NCI-H1105 treated with DMSO at 0.1 percent for 48 hours (cell line): ENCODE measurements at regions not wholly inside any gene's neighbourhood (a gene's known extent, or its start where the extent isn't known, plus 50 kb on each side); places are given as distances from the start of the nearest gene placed in this dataset.

Source experiments
- DNase-seq: peaks from one replicate; lab custom pipeline; 2025; lab: John Stamatoyannopoulos, UW

DNA sequence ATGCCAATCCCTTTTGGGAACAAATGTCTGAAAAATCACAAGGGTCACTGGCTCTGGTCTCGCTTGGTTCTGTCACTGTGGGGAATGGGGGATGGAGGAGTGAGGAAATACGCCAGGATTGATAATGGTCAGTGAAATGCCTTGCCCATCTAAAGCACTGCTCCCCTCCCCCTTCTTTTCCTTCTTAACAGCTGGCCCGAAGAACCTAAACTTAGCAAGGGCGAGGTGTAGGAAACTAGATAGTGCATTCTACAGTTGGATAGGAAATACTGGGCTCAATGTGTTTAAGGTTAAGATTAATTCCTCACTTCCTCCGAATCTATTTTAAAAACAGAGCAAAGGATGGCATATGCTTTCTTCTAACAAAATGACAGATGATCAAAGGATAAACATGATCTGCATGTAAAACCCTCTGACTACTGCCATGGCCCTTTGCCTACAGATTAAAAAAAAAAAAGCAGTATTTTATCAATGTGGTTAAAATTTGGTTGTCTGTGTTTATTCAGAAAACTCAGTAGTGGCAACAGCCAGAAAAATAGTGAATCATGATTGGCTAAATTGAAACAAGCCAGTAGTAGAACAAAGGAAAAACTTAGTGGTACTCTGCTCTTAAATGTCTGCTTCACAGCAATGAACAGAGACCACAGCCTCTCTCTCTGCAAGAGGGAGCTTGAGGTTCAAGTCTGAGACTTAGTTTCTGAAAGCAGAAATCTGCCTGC, 86.1 kb upstream of the VAV3 start:
- no peak for DNase-seq

DNA sequence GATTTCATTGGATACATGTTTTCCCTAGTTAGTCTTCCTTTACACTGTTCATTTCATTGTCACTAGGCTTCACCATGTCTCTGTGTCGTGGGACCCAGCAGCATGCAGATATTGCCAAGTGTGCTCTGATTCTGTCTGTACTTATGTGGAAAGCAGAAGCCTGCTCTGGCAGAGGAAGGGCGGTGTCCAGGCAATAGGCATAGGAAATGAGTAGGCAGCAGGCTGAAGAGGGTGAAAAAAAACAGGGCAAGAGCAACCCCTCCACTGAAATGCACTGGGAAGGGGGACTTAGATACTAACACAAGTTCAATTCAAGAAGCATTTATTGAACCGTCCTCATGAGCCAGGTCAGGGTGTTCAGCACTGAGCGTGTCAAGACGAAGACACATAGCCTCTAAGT, 85.2 kb upstream of the VAV3 start:
- DNase-seq = no peak

DNA sequence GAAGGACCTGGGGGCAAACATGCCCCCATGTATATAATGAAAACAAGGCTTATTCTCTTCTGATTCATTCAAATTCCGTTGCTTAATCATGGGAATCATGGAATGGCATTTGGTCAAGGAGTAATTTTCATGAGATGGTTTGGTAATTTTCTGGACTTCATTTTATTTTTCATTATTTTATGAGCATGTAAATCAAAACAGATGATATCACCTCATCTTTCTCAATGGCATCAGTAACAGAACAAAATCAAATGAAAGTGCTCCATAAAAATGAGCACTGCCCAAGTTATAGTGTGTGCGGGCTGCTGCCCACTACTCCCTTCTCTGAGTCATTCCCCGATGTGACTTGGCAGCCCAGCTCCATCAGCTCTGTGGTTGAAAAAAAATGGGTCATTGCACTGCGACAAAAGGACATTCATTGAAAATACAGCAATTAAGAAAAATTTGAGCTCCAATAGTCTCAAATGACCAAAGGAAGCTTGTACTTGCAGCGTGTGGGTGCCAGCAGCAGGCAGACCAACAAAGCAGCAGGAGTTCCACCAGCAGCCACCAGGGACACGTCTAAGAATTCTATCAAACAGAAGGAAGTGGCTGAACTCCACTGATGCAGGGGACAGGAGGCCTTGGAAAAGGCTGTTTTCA, 84.3 kb upstream of the VAV3 start:
- DNase-seq = no peak

DNA sequence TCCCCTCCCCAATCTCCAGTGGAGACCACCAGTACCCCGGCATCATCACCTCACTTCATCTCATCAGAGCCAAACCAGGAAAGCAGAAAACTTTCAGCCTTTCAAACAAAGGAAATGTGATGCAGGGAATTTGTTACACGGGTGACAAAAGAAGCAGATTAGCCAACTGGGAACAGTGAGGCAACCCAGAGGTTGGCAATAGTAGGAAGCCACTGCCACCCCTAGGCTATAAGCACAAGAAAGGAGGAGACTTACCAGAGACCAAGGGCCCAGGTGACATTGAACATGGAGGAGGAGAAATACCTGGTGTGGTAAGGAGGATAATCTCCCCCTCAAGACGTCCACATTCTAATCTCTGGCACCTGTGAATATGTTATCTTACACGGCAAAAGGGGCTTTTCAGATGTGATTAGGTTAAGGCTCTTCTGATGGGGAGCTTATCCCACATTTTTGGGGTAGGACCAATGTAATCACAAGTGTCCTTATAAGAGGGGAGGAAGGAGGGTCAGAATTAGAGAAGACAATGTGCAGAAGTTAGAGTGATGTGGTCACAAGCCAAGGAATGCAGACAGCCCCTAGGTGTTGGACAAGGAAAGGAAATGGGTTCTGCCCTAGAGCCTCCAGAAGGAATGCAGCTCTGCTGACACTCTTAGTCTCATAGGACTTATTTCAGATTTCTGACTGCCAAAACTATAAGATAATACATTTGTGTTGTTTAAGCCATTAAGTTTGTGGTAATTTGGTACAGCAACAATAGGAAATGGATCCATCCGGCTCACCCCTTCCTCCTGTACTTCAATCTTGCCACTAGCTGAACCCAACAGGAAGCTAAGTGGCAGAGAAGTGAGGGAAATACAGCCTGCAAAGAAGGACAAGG, 83.6 kb upstream of the VAV3 start:
- DNase-seq = no peak

DNA sequence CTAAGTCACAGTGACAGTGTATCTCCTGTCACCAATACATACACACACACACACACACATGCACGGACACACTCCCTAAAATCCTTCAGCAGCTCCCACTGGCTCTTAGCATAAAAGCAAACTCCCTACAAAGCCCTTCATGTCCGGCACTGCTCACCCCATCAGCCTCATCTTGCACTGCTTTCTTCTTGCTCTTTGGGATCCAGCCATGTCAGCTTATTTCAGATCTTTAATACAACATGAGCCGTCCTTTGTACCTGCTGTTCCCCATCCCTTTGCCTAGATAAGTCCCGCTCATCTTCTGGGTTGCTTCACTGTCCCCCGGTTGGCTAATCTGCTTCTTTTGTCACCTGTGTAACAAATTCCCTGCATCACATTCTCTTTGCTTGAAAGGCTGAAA, 82.1 kb upstream of the VAV3 start:
- DNase-seq = no peak

DNA sequence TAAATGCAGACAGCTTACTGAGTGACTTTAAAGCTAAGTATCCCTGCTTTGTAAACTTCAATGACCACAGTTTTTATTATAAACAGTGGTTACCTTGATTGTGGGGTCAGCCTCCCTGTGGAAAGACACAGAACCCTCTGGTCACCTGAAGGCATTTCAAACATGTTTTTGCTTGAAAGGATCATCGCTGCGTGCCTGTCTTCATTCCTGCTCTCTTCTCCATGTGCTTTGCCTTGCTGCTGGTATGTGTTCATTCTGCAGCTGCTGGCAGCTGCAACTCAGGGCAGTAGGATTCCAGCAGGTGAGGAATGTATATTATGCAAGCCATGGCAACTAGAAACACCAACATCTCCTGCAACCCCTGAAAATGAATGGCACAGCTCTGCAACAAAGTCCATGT, 81.0 kb upstream of the VAV3 start:
- no peak for DNase-seq

- DNase-seq = no peak
These were observed 80.5 kb upstream of the VAV3 start for GRCh38 chr1:108045460-108045859.

- DNase-seq = no peak
These were observed 79.3 kb upstream of the VAV3 start for GRCh38 chr1:108044318-108044717.

DNA sequence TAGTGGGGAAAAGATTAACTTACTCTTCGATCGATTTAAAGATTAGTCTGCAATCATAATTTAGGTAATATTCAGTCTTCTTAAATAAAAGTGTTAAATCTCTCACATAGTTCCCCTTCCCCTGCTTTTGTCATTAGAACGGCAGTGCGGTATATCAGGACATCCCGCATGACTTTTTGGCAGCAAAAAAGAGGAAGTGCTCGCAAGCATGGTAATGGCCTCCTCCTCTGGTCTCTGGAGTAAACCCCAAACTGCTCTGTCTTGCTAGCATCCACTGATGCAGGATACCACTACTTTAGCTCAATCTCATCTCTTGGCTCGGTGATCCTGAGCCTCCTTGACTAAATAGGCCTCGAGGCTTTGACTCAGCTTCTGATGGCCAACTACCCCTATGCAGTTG, 78.7 kb upstream of the VAV3 start:
- DNase-seq = no peak

GRCh38 chr1:108042610-108043009, 77.6 kb upstream of the VAV3 start:
- DNase-seq = no peak

GRCh38 chr1:108041360-108042142, 76.6 kb upstream of the VAV3 start:
- no peak for DNase-seq

DNA sequence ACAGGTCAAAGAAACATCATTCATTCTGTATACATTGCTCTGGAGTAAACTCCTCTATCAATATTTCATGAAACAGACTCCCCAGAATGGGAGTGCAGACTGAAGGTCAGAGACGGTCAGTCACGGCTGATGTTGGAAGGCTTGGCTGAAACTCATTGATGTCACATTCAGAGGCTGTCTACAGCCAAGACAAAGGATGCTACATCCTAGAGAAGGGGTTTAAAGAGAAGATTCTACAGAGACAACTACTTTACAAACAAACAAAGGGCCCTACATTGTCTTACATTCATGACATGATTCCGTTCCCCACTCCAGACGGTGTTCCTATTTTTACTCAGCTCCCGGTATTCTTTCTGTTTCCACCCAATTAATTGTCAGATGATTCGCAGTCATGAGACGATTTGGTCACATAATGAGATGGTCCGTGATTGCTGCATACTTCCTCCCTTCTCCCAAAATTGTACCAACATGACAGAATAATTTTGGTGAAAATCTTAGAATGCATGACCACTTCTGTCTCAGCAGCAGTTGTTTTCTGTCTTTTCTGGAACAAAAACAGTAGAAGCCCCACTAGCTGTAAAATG, 73.8 kb upstream of the VAV3 start:
- no peak for DNase-seq

GRCh38 chr1:108036796-108037562, 72.0 kb upstream of the VAV3 start:
- DNase-seq = no peak

- DNase-seq = no peak
These were observed 69.4 kb upstream of the VAV3 start for GRCh38 chr1:108034396-108034795.

GRCh38 chr1:108033550-108033951, 68.6 kb upstream of the VAV3 start:
- no peak for DNase-seq

- DNase-seq = no peak
These were observed 63.9 kb upstream of the VAV3 start for GRCh38 chr1:108028841-108029388.

DNA sequence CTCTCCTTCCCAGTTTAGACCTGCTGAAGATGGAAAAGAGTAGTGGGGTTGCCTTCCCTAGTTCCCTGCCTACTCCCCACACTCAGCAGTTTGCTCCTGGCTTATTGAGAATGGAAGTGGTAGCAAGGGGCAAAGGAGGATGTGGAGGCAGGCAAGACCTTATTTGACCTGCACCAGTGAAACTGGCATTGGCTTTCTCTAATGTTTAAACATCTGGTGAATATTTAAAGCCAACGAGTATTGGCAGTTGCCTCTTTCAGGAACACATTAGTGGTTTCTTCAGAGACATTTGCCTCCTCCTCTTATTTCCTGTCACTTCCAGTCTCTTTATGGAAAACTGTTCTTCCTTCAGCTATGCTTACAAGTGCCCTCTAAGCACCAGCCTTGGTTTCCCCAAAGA, 62.4 kb upstream of the VAV3 start:
- no peak for DNase-seq

DNA sequence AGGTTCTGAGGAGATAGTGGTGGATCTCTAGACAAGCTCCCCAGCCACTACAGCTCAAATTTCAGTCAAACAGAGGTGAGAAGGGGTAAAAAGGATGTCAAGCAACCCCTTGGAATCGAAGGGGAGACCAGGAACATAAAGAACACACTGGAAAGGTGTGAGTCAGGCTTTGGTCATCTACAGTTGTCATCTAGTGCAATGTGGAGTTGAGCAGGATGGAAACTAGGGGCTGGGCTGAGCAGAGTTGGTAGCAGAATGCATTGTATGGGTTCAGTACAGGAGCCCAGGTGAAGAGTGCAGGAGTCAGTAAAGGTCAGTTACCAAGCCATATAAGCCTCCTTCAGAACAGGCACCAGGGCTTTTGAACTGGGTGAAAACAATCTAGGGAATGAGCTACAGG, 52.7 kb upstream of the VAV3 start:
- no peak for DNase-seq

GRCh38 chr1:108016451-108016920, 51.5 kb upstream of the VAV3 start:
- DNase-seq = no peak
